IPS-15b (cell line): ENCODE measurements at regions not wholly inside any gene's neighbourhood (a gene's known extent, or its start where the extent isn't known, plus 50 kb on each side); places are given as distances from the start of the nearest gene placed in this dataset.
"Not testable (repeated sequence)": the region's sequence is repeated elsewhere in the genome, so short reads cannot be mapped to it uniquely, and the experiment has no call there.

Experiments used
- H3K27me3 ChIP-seq: one replicate; pipeline ENCODE4 v1.6.1; 2013; ENCODE audit warnings: low read length; ENCODE audit not compliant: control insufficient read depth, insufficient read depth
- H3K36me3 ChIP-seq: one replicate; pipeline ENCODE4 v1.6.1; 2013; ENCODE audit warnings: low read length; ENCODE audit not compliant: control insufficient read depth, insufficient read depth
- H3K4me1 ChIP-seq: one replicate; pipeline ENCODE4 v1.6.1; 2013; ENCODE audit warnings: mild to moderate bottlenecking, low read length; ENCODE audit not compliant: control insufficient read depth, insufficient read depth
- H3K4me3 ChIP-seq: one replicate; pipeline ENCODE4 v1.5.1; 2013; ENCODE audit warnings: low read depth, low read length
- H3K9ac ChIP-seq: one replicate; pipeline ENCODE4 v1.6.1; 2013; ENCODE audit warnings: low read depth, mild to moderate bottlenecking, low read length
- H3K9me3 ChIP-seq: one replicate; pipeline ENCODE4 v1.6.1; 2013; ENCODE audit warnings: mild to moderate bottlenecking, low read length; ENCODE audit not compliant: control insufficient read depth, insufficient read depth

DNA sequence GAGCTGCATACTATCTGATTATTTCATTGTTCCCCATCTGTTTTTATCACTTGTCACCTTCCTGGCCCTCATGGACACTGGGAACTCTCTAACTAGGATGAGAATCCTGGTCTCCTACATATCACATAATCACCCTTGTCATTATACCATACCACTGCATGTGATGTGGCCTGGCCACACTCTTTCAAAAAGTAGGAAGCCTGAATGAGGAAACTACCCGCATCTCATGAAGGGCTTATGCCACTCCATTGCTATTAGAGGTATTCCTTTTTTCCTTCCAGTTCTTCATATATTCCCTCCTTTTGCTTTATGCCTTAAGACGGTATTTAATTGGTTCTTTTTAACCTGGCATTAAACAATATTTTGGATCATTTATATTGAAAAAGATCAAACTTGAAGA, 1341.4 kb upstream of the NUDT12 start:
- no peaks in the 10 kb centered on the region for H3K4me1 ChIP-seq
- no peaks in the 10 kb centered on the region for H3K27me3 ChIP-seq
- no peaks in the 10 kb centered on the region for H3K9me3 ChIP-seq
- H3K4me3 ChIP-seq = no peak overlapping the region
- H3K9ac ChIP-seq = no peak overlapping the region
- no peaks in the 10 kb centered on the region for H3K36me3 ChIP-seq

DNA sequence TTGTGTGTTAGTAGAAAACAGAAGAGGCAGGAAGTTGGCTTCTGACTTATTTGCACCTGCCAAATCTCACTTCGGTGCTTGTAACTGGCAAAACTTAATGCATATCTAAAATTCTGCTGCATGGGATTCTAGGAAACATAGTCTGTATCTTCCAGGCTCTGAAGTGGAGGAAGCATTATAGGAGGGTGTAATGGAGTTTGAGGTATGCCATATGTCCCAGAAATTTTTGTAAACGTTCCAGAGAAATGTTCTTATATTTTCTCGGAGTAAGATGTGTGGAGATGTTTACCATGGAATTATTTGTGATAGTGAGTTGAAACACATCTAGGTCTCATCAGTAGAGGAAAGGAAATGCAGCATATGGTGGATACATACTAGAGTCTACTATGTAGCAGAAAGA, 1329.0 kb upstream of the NUDT12 start:
- Histone ChIP-seq H3K27me3 (no peaks in the 10 kb centered on the region), H3K4me3 (no peak overlapping the region), H3K4me1 (no peaks in the 10 kb centered on the region), H3K9me3 (no peaks in the 10 kb centered on the region), H3K36me3 (no peaks in the 10 kb centered on the region), H3K9ac (no peak overlapping the region)

DNA sequence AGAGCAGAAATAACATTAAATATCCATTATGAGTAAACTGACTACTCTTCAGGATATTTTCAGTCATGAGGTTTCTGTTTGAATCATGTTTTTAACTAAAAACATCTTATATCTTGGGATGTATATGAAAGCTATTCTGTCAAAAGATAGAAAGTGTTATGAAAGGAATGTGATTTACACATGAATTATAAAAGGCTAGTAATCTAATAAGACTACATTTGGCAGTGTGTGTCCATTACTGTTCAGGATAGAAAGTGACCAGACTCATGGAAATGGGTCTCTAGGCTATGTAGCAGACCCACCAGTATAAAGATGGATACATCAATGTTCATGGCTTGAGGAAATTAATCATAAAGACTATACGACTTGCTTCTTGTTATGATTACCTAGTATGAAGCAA, 1328.2 kb upstream of the NUDT12 start:
- Histone ChIP-seq H3K36me3 (no peaks in the 10 kb centered on the region), H3K27me3 (no peaks in the 10 kb centered on the region), H3K9me3 (no peaks in the 10 kb centered on the region), H3K9ac (no peak overlapping the region), H3K4me3 (no peak overlapping the region), H3K4me1 (no peaks in the 10 kb centered on the region)

DNA sequence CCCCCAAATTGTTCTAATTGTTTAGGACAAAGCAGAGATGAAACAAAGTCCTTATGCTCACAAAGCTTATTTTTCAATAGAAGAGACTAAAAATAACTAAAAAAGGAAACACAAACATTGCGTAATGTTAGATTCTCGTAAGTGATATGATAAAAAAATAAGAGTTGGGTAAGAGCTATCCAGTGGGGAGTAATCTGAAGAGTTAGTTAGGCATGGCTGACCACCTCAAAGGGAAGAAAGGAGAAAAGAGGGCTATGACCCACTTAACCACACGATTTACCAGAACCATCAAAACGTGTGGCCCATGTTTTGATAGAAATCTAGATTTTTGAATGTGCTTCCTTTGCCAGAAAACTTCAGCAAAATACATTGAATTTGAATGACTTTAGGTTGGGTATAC, 1296.8 kb upstream of the NUDT12 start:
- no peak overlapping the region for H3K4me3 ChIP-seq
- no peaks in the 10 kb centered on the region for H3K36me3 ChIP-seq
- no peaks in the 10 kb centered on the region for H3K27me3 ChIP-seq
- H3K9me3 ChIP-seq = no peaks in the 10 kb centered on the region
- no peaks in the 10 kb centered on the region for H3K4me1 ChIP-seq
- no peak overlapping the region for H3K9ac ChIP-seq

DNA sequence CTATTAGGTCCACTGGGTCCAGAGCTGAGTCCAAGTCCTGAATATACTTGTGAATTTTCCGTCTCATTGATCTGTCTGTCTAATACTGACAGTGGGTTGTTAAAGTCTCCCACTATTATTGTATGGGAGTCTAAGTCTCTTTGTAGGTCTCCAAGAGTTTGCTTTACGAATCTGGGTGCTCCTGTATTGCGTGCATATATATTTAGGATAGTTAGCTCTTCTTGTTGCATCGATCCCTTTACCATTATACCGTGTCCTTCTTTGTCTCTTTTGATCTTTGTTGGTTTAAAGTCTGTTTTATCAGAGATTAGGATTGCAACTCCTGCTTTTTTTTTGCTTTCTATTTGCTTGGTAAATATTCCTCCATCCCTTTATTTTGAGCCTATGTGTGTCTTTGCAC, 1289.5 kb upstream of the NUDT12 start:
- not testable (repeated sequence) for H3K9ac ChIP-seq, H3K4me1 ChIP-seq, H3K27me3 ChIP-seq, H3K4me3 ChIP-seq, H3K36me3 ChIP-seq, H3K9me3 ChIP-seq

DNA sequence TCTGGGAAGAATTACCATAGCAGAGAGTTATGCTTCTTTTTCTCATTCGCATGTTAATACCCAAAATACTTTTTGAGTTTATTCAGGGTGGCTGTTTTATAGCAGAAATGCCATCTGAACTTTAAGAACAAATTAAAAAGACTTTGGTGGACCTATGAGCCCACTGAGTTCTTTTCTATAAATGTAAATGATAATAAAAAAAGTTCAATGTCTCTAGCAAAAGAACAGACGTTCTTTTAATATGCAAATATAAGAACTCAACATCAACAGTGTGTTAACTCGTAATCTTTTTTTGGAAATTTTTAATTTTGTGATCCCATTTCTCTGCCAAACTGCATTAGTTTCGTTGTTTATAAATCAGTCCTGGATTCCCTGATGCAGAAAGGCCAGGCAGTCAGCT, 1283.0 kb upstream of the NUDT12 start:
- no peaks in the 10 kb centered on the region for H3K36me3 ChIP-seq
- H3K4me1 ChIP-seq = peaks cover 9% of the 10 kb centered on the region
- no peaks in the 10 kb centered on the region for H3K9me3 ChIP-seq
- no peak overlapping the region for H3K9ac ChIP-seq
- H3K27me3 ChIP-seq = no peaks in the 10 kb centered on the region
- H3K4me3 ChIP-seq = no peak overlapping the region

DNA sequence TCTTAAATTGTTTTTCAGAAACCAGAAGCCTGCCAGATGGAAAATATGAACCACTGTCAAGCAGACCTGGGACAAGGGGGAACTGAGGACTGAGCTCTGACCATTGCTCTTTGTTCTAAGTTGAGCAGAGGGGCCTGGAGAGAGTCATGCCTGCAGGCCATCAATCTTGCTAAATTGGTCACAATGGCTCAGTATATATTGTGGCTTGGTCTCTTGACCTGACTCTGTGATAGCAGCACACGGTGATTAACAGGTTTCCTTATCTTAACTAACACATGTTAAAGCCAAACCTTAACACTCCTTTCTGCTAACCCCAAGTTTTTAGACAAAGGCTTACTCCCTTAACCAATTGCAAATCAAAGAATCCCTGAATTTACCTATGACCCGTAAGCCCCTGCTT, 1281.2 kb upstream of the NUDT12 start:
- peaks cover 9% of the 10 kb centered on the region for H3K4me1 ChIP-seq
- no peak overlapping the region for H3K4me3 ChIP-seq
- H3K9ac ChIP-seq = no peak overlapping the region
- no peaks in the 10 kb centered on the region for H3K36me3 ChIP-seq
- H3K9me3 ChIP-seq = no peaks in the 10 kb centered on the region
- no peaks in the 10 kb centered on the region for H3K27me3 ChIP-seq

DNA sequence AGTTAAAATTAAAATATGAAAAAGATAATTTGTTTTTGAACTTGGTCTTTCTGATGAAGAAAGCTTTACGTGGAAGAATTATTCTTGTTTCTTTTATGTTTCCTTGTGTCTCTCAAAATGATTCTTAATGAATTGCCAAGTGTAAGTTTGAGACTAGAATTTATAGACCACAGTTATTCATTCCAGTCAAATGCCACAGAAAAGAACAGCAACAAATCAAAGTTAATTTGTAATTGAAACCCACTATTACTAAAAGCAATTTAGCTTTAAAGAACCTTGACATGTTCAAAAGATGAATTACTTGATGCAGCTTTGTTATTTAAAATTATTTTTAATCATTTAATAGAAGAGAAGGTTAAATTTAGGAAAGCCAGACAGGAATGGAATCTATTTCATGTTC, 1277.7 kb upstream of the NUDT12 start:
- H3K36me3 ChIP-seq = no peaks in the 10 kb centered on the region
- no peaks in the 10 kb centered on the region for H3K9me3 ChIP-seq
- H3K27me3 ChIP-seq = no peaks in the 10 kb centered on the region
- peaks cover 9% of the 10 kb centered on the region for H3K4me1 ChIP-seq
- H3K4me3 ChIP-seq = no peak overlapping the region
- H3K9ac ChIP-seq = no peak overlapping the region

DNA sequence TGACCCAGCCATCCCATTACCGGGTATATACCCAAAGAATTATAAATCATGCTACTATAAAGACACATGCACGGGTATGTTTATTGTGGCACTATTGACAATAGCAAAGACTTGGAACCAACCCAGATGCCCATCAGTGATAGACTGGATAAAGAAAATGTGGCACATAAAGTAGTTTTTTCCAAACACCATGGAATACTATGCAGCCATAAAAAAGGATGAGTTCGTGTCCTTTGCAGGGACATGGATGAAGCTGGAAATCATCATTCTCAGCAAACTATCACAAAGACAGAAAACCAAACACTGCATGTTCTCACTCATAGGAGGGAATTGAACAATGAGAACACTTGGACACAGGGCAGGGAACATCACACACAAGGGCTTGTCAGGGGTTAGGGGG, 1268.9 kb upstream of the NUDT12 start:
- not testable (repeated sequence) for H3K27me3 ChIP-seq, H3K36me3 ChIP-seq, H3K4me3 ChIP-seq, H3K9ac ChIP-seq, H3K9me3 ChIP-seq, H3K4me1 ChIP-seq

DNA sequence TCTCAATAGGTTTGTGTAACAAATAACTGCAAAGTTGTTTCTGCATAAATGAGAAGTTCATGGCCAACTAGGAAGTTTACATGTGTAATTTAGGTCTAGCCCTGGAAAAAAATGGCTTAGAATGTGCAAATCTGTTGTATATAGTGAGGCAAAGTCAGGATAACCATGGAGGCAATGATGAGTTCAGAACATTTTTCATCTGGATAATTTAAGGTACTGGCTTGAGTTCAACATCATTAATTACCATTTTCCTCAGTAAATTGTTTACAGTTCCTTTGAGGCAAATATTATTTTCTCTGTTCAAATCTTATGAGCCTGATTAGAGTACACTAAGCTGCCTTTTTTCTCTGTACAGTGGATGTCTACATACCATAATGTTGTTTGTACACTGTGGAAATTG, 1259.0 kb upstream of the NUDT12 start:
- H3K9me3 ChIP-seq = no peaks in the 10 kb centered on the region
- no peaks in the 10 kb centered on the region for H3K27me3 ChIP-seq
- no peak overlapping the region for H3K9ac ChIP-seq
- no peaks in the 10 kb centered on the region for H3K4me1 ChIP-seq
- no peaks in the 10 kb centered on the region for H3K36me3 ChIP-seq
- H3K4me3 ChIP-seq = no peak overlapping the region

DNA sequence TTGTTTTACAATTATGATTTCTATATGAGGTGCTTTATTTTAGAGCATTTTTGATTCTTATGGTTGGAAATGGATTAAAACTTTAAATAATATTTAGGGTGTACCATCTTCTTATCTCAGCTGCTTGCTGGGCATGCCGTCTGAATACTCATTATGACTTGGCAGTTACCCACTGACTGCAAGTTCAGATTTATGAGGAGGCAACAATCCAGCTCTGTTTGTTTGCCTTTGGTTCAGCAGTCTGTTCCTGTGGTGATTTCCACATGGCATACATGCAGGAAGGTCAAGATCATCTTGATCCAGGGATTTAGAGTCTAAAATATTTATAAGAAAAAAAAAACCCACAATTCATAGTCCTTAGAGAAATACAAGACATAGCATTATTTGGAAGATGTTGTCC, 1254.5 kb upstream of the NUDT12 start:
- Histone ChIP-seq H3K4me1 (no peaks in the 10 kb centered on the region), H3K36me3 (no peaks in the 10 kb centered on the region), H3K9me3 (no peaks in the 10 kb centered on the region), H3K27me3 (no peaks in the 10 kb centered on the region), H3K9ac (no peak overlapping the region), H3K4me3 (no peak overlapping the region)

DNA sequence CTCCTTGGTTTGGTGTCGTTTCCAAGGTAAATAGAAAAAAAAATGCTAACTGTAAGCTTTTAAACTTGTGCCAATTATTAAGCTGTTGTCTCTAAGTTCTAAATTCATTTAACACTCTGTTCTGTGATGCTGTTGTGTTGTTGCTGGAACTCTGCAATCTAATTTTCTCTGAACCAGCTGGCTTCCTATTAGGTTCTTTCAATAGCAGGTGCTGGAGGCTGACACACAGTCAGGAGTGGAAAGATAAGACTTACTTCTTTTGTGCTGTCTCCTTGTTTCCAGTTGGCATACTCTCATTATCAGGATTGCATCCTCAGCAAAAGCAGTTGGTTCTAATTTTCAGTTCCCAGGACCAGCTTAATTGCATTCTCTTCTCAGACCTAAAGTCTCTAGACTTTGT, 1252.6 kb upstream of the NUDT12 start:
- Histone ChIP-seq H3K27me3 (no peaks in the 10 kb centered on the region), H3K4me3 (no peak overlapping the region), H3K9me3 (no peaks in the 10 kb centered on the region), H3K9ac (no peak overlapping the region), H3K4me1 (no peaks in the 10 kb centered on the region), H3K36me3 (no peaks in the 10 kb centered on the region)

DNA sequence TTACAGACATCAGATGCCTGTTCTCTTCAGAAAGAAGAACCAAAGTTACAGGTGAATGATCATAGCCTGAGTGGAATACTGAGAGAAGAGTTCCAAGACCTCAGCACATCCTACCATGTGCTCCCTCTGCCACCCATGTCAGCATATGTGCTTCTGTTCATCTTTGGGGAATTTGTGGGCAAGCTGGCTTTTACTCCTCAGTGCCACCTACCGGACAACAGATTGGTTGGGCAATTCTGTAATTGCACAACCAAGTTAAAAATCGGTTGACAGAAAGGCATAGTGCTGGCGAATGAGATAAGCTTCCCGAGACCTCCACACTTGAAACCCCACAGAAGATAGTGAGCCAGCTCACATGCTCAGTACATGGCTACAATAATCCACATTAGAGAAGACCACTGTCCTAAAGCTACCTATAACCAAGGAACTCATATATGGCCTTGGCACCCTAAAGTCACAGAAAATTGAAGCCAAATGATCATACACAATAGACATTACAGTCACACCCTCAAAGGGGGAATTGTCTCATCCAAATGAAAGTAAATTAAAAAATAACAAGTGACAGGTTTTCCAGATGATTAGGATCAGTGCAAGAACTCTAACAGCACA, 1238.0 kb upstream of the NUDT12 start:
- no peaks in the 10 kb centered on the region for H3K27me3 ChIP-seq
- no peaks in the 10 kb centered on the region for H3K4me1 ChIP-seq
- H3K9ac ChIP-seq = no peak overlapping the region
- no peaks in the 10 kb centered on the region for H3K9me3 ChIP-seq
- H3K36me3 ChIP-seq = no peaks in the 10 kb centered on the region
- H3K4me3 ChIP-seq = no peak overlapping the region
